Activated B cell treated with CpG ODN at 0.5 μM for 24 hours (primary cell): ENCODE measurements at regions not wholly inside any gene's neighbourhood (a gene's known extent, or its start where the extent isn't known, plus 50 kb on each side); places are given as distances from the start of the nearest gene placed in this dataset.

Experiments used
- ATAC-seq: fragments of 200-7000 bp; cut with Tn5 transposase; one replicate; pipeline ENCODE4 v1.10.0; 2021; ENCODE audit warnings: low read depth, mild to moderate bottlenecking, moderate library complexity
- CTCF ChIA-PET: fragments of 350-600 bp; sonication (Branson Sonifier 250); formaldehyde crosslinking; loops from one replicate; lab custom pipeline; 2021; ENCODE audit warnings: antibody characterized with exemption; lab: Charles Lee
- POLR2A ChIA-PET: fragments of 350-600 bp; sonication (Branson Sonifier 250); formaldehyde crosslinking; loops from one replicate; lab custom pipeline; 2021; ENCODE audit warnings: antibody characterized with exemption; lab: Charles Lee
- DNase-seq: peaks from one replicate; pipeline ENCODE4 v3.0.0; 2022
- H3K27ac Mint-ChIP-seq: one replicate; pipeline ENCODE4 v1.8.0; 2020; ENCODE audit warnings: mixed read lengths
- H3K27me3 Mint-ChIP-seq: one replicate; pipeline ENCODE4 v1.8.0; 2021; ENCODE audit warnings: mixed read lengths
- H3K36me3 Mint-ChIP-seq: one replicate; pipeline ENCODE4 v1.8.0; 2021; ENCODE audit warnings: low read depth, mixed read lengths
- H3K4me1 Mint-ChIP-seq: one replicate; pipeline ENCODE4 v1.8.0; 2021; ENCODE audit warnings: mixed read lengths
- H3K4me3 Mint-ChIP-seq: one replicate; pipeline ENCODE4 v1.8.0; 2020; ENCODE audit warnings: mild to moderate bottlenecking, mixed read lengths
- H3K9me3 Mint-ChIP-seq: one replicate; pipeline ENCODE4 v1.8.0; 2020; ENCODE audit warnings: mixed read lengths
- CTCF ChIP-seq: fragments of 200-600 bp; IDR thresholded peaks from one replicate; pipeline ENCODE4 v1.8.0; 2022; ENCODE audit warnings: antibody characterized with exemption, mild to moderate bottlenecking
- intact Hi-C: fragments of 100-400 bp; cut with micrococcal nuclease; formaldehyde crosslinking; loops from one replicate; pipeline ENCODE4 v1.15.1; 2024

GRCh38 chr1:116819081-116819480, 64.9 kb downstream of the CD2 start:
- DNase-seq: no peak
- H3K27me3 Mint-ChIP-seq: no peaks in the 10 kb centered on the region
- POLR2A ChIA-PET: no interaction called here
- H3K27ac Mint-ChIP-seq: no peak overlapping the region
- CTCF ChIA-PET: interaction anchor here (1.5 to 1.7 kb wide), 2 partner anchors 81 to 244 kb away, joined by 14 to 19 read pairs; no protein-coding TSS in a partner anchor
- H3K9me3 Mint-ChIP-seq: no peaks in the 10 kb centered on the region
- no peak overlapping the region for H3K4me3 Mint-ChIP-seq
- H3K4me1 Mint-ChIP-seq: peaks cover 9% of the 10 kb centered on the region
- no peaks in the 10 kb centered on the region for H3K36me3 Mint-ChIP-seq
- no peak for TF ChIP-seq CTCF
- intact Hi-C loops: no loop called here
- ATAC-seq: no peak

DNA sequence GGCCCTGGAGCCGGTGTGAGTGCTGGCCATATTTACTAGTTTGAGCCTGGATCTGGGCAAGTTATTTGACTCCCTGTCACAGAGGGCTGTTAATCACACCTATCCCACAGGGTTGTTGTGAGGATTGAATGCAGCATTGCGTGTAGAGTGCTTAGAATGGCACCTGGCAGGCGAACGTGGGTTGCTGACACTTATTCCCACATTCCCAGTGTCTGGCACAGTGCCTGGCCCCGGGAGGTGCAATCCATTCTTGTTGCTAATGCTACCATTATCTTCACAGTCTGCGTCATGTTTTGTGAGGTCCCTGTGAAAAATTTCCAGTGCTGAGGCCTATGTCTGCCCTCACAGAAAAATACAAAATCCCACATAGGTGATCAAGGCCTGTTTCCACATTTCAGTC, 66.1 kb downstream of the CD2 start:
- no peaks in the 10 kb centered on the region for H3K9me3 Mint-ChIP-seq
- peaks cover 9% of the 10 kb centered on the region for H3K4me1 Mint-ChIP-seq
- H3K4me3 Mint-ChIP-seq: no peak overlapping the region
- DNase-seq (no peak), ATAC-seq (no peak)
- ChIA-PET POLR2A (no interaction called here), CTCF (no interaction called here)
- H3K36me3 Mint-ChIP-seq: no peaks in the 10 kb centered on the region
- intact Hi-C loops: no loop called here
- no peak for TF ChIP-seq CTCF
- H3K27ac Mint-ChIP-seq: no peak overlapping the region
- no peaks in the 10 kb centered on the region for H3K27me3 Mint-ChIP-seq

DNA sequence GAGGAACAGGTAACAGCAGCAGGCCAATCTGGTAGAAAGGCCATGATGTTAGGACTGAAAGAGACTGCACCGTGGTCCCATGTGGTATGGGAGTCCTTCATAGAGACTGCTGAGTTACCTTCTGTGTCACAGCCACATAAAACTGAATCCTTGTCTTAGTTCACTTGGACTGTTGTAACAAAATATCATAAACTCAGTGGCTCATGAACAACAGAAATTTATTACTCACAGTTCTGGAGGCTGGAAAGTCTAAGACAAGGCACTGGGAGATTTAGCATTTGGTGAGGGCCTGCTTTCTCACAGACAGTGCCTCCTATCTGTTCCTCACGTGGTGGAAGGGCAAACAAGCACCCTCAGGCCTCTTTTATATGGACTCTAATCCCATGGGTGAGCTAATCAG, 67.5 kb downstream of the CD2 start:
- H3K36me3 Mint-ChIP-seq: no peaks in the 10 kb centered on the region
- no peaks in the 10 kb centered on the region for H3K27me3 Mint-ChIP-seq
- DNase-seq: no peak
- no peaks in the 10 kb centered on the region for H3K9me3 Mint-ChIP-seq
- intact Hi-C loops: no loop called here
- no peak for TF ChIP-seq CTCF
- no peak for ATAC-seq
- no peak overlapping the region for H3K27ac Mint-ChIP-seq
- CTCF ChIA-PET: no interaction called here
- no peak overlapping the region for H3K4me3 Mint-ChIP-seq
- POLR2A ChIA-PET: no interaction called here
- H3K4me1 Mint-ChIP-seq: peaks cover 4% of the 10 kb centered on the region

DNA sequence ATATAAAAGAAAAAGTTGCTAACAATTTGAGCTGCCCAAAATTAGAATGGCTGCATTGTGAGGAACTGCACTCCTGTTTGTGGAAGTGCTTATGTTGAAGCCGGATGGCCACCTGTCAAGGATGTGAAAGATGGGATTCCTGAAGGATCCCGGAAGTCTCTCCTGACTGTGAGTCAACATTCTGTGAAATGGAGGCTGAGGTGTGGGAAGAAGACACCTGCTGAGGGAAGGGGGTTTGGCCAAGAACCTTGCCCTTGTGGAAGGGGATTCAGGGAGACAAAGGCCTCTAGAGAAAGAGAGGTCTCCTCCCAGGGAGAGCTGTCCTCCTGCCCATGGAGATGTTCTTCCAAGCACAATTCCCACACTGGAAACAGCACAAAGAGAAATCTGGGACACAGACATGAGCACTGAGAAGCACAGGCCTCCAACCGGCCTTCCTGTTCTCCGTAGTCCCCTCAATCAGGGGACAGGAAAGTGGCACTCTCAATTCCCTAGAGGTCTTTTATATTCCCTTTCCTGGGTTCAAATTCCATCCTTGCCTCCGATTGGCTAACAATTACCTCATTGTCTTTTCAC, 70.5 kb downstream of the CD2 start:
- no peaks in the 10 kb centered on the region for H3K27me3 Mint-ChIP-seq
- intact Hi-C loops: no loop called here
- POLR2A ChIA-PET: no interaction called here
- no peak overlapping the region for H3K4me3 Mint-ChIP-seq
- no peak for TF ChIP-seq CTCF
- no peaks in the 10 kb centered on the region for H3K9me3 Mint-ChIP-seq
- no peak for ATAC-seq
- H3K27ac Mint-ChIP-seq: no peak overlapping the region
- no peak for DNase-seq
- no peaks in the 10 kb centered on the region for H3K4me1 Mint-ChIP-seq
- no peaks in the 10 kb centered on the region for H3K36me3 Mint-ChIP-seq
- CTCF ChIA-PET: no interaction called here

DNA sequence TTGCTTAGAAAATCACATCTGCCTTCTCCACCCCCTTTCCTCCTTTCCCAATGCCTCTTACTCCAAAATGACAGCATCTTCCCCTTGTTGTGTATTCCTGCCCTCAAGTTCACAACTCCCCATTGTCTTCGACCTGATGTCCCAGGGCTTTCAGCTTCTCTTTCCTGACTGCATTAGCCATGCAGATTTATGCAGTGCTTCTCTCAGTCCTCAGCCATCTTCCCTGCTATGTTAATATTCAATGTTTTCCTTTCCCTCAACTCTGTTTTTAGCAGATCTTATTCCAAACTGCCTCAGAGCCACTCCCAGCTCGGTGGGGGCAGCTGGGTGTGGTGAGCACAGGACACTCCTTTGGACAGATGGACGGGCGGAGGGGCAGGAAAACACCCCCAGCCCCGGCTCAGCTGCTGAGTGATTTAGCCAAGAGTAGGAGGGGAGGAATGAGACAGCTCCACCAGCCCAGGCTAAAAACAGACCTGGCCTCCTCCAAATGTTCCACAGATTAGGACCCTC, 71.0 kb downstream of the CD2 start:
- no peaks in the 10 kb centered on the region for H3K36me3 Mint-ChIP-seq
- ChIA-PET POLR2A (no interaction called here), CTCF (no interaction called here)
- TF ChIP-seq CTCF: no peak
- no peak overlapping the region for H3K4me3 Mint-ChIP-seq
- DNase-seq (no peak), ATAC-seq (no peak)
- H3K27ac Mint-ChIP-seq: no peak overlapping the region
- H3K27me3 Mint-ChIP-seq: no peaks in the 10 kb centered on the region
- H3K9me3 Mint-ChIP-seq: no peaks in the 10 kb centered on the region
- intact Hi-C loops: no loop called here
- no peaks in the 10 kb centered on the region for H3K4me1 Mint-ChIP-seq
